Mesenchymal stem cell (in vitro differentiated cells and primary cell): ENCODE measurements at regions not wholly inside any gene's neighbourhood (a gene's known extent, or its start where the extent isn't known, plus 50 kb on each side); places are given as distances from the start of the nearest gene placed in this dataset.

Experiments used
- DNase-seq: peaks from one replicate; pipeline ENCODE4 v3.0.0-alpha.2; 2013
- H2AFZ ChIP-seq: one replicate; pipeline ENCODE4 v1.6.1; 2013; ENCODE audit warnings: low read depth, mild to moderate bottlenecking, control low read depth, inconsistent platforms, low read length, moderate library complexity
- H2AK5ac ChIP-seq: 2 replicates; pipeline ENCODE4 v1.6.1; 2013; ENCODE audit warnings: low read length, moderate library complexity, mild to moderate bottlenecking, inconsistent platforms; ENCODE audit not compliant: severe bottlenecking
- H2BK120ac ChIP-seq: one replicate; pipeline ENCODE4 v1.6.1; 2013; ENCODE audit warnings: low read depth, mild to moderate bottlenecking, inconsistent platforms, low read length, moderate library complexity
- H2BK12ac ChIP-seq, 2 experiments: one replicate each; pipeline ENCODE4 v1.6.1; 2013; ENCODE audit warnings: inconsistent platforms in 2 of 2, low read length in 2 of 2, mild to moderate bottlenecking in 2 of 2, moderate library complexity in 2 of 2, control low read depth in 1 of 2
- H2BK15ac ChIP-seq: one replicate; pipeline ENCODE4 v1.6.1; 2013; ENCODE audit warnings: mild to moderate bottlenecking, low read depth, inconsistent platforms; ENCODE audit not compliant: poor library complexity, severe bottlenecking
- H2BK5ac ChIP-seq: 2 replicates; pipeline ENCODE4 v1.6.1; 2013; ENCODE audit warnings: low read depth, mild to moderate bottlenecking, low read length, control low read depth, inconsistent platforms; ENCODE audit not compliant: poor library complexity, severe bottlenecking
- H3K14ac ChIP-seq, 2 experiments: one replicate each; pipeline ENCODE4 v1.6.1; 2013; ENCODE audit warnings: inconsistent platforms in 2 of 2, low read length in 2 of 2, control low read depth in 1 of 2, mild to moderate bottlenecking in 1 of 2, moderate library complexity in 1 of 2
- H3K18ac ChIP-seq, 2 experiments: one replicate each; pipeline ENCODE4 v1.6.1; 2013; ENCODE audit warnings: inconsistent platforms in 2 of 2, low read length in 2 of 2, control low read depth in 1 of 2, low read depth in 1 of 2, mild to moderate bottlenecking in 1 of 2
- H3K23ac ChIP-seq, 2 experiments: one replicate each; pipeline ENCODE4 v1.6.1; 2013; ENCODE audit warnings: inconsistent platforms in 2 of 2, low read length in 2 of 2, mild to moderate bottlenecking in 2 of 2, moderate library complexity in 2 of 2, control low read depth in 1 of 2
- H3K27ac ChIP-seq: 2 replicates; pipeline ENCODE4 v1.5.1; 2013; ENCODE audit warnings: mild to moderate bottlenecking, moderate library complexity, low read length, control low read depth, inconsistent platforms; ENCODE audit not compliant: poor library complexity, severe bottlenecking
- H3K27me3 ChIP-seq, 2 experiments: 2 replicates each; pipeline versions ENCODE4 v1.6.1 to v1.7.0; 2013; ENCODE audit warnings: low read length in 2 of 2, mild to moderate bottlenecking in 2 of 2, moderate library complexity in 2 of 2, control low read depth in 1 of 2, inconsistent platforms in 1 of 2; ENCODE audit not compliant: control insufficient read depth in 1 of 2, insufficient read depth in 1 of 2
- H3K36me3 ChIP-seq, 2 experiments: 2 replicates each; pipeline versions ENCODE4 v1.6.1 to v1.7.0; 2013; ENCODE audit warnings: low read length in 2 of 2, control low read depth in 1 of 2, inconsistent platforms in 1 of 2, low read depth in 1 of 2, mild to moderate bottlenecking in 1 of 2; ENCODE audit not compliant: insufficient read depth in 2 of 2, control insufficient read depth in 1 of 2
- H3K4ac ChIP-seq, 2 experiments: one replicate each; pipeline ENCODE4 v1.6.1; 2013; ENCODE audit warnings: inconsistent platforms in 2 of 2, low read length in 2 of 2, mild to moderate bottlenecking in 2 of 2, moderate library complexity in 2 of 2, control low read depth in 1 of 2, low read depth in 1 of 2
- H3K4me1 ChIP-seq: 2 replicates; pipeline ENCODE4 v1.6.1; 2013; ENCODE audit warnings: low read depth, low read length, control low read depth; ENCODE audit not compliant: control insufficient read depth, insufficient read depth
- H3K4me2 ChIP-seq: 2 replicates; pipeline ENCODE4 v1.6.1; 2013; ENCODE audit warnings: low read length, mild to moderate bottlenecking, inconsistent platforms; ENCODE audit not compliant: poor library complexity, severe bottlenecking
- H3K4me3 ChIP-seq, 2 experiments: 2 replicates each; pipeline versions ENCODE4 v1.5.1 to v1.7.0; 2013; ENCODE audit warnings: low read length in 2 of 2, mild to moderate bottlenecking in 2 of 2, control low read depth in 1 of 2, low read depth in 1 of 2; ENCODE audit not compliant: insufficient read depth in 1 of 2
- H3K79me1 ChIP-seq: replicated peaks from 2 replicates; pipeline ENCODE4 v1.6.1; 2013; ENCODE audit warnings: mild to moderate bottlenecking, control low read depth, low read length, inconsistent platforms; ENCODE audit not compliant: poor library complexity, severe bottlenecking
- H3K9ac ChIP-seq: 2 replicates; pipeline ENCODE4 v1.7.0; 2013; ENCODE audit warnings: mild to moderate bottlenecking, low read length, moderate library complexity
- H3K9me3 ChIP-seq: 2 replicates; pipeline ENCODE4 v1.7.0; 2013; ENCODE audit warnings: mild to moderate bottlenecking, low read length; ENCODE audit not compliant: control insufficient read depth
- H4K8ac ChIP-seq: one replicate; pipeline ENCODE4 v1.6.1; 2013; ENCODE audit warnings: inconsistent platforms, mild to moderate bottlenecking, low read length, moderate library complexity
- H4K91ac ChIP-seq: one replicate; pipeline ENCODE4 v1.6.1; 2013; ENCODE audit warnings: mild to moderate bottlenecking, low read length, inconsistent platforms
- WGBS: methylation state at CpG from one replicate; pipeline ENCODE4 v1.1.7; 2013; ENCODE audit warnings: mixed read lengths; 5-methylcytosine and 5-hydroxymethylcytosine counted together

DNA sequence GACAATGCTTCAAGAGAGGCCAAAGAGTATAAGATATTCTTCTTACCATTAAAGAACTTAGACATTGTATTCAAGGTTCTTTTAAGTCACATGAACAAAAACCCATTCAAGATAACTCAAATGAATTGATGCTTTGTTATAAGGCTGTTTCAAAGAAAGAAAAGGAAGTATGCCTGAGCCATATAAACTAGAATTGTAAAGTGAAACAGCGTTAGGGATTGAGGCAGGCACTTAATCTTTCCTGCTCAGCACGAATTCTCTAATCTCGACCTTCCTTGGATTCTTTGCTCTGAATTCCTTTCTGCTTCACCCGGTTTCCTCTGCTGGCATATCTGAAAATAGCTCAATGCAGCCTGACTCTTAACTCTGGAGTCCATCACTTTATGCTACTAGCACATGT is 595.4 kb downstream of the DIAPH3 start:
- no peak overlapping the region for H3K27ac ChIP-seq
- 67% methylated on average over 4 of the region's 4 CpGs for WGBS

DNA sequence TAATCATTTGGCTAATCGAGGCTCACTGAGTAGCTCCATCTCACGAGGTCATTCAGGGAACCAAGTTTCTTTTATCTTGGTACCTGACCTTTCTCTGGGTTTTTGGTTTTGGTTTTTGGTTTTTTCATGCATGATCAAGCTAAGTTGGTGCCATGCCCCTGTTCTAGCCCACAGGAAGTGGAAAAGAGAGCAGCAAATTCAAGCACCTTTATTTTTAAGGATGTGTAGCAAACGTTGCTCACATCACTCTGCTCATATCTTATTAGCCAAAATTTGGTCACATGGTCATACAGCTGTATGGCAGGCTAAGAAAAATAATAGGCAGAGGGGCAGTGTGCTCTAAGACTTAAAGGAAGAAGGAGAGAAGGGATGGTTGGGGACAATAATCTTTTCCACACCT is 593.5 kb downstream of the DIAPH3 start:
- Histone ChIP-seq H3K4me3 (no peak overlapping the region), H2BK15ac (no peak overlapping the region), H3K4ac (no peak overlapping the region), H3K4me1 (no peaks in the 10 kb centered on the region), H3K36me3 (no peaks in the 10 kb centered on the region), H2AK5ac (no peak overlapping the region), H3K18ac (no peak overlapping the region), H3K27ac (no peak overlapping the region), H2BK120ac (no peak overlapping the region), H3K23ac (no peak overlapping the region), H4K91ac (no peak overlapping the region), H2BK12ac (no peak overlapping the region), H3K9me3 (peaks cover 3% of the 10 kb centered on the region), H3K79me1 (no peaks in the 10 kb centered on the region), H3K9ac (no peak overlapping the region), H2AFZ (no peak overlapping the region), H4K8ac (no peak overlapping the region), H2BK5ac (no peak overlapping the region), H3K4me2 (no peak overlapping the region), H3K14ac (no peak overlapping the region), H3K27me3 (peaks cover 0 to 3% of the 10 kb centered on the region in 2 experiments)
- WGBS: 84% methylated on average over 3 of the region's 3 CpGs
- DNase-seq: no peak

More for the DNA sequence above, 595.4 kb downstream of the DIAPH3 start:
- peaks cover 6% of the 10 kb centered on the region for H3K9me3 ChIP-seq
- H3K27me3 ChIP-seq: peaks cover 0 to 3% of the 10 kb centered on the region in 2 experiments
- no peak overlapping the region for H2BK5ac ChIP-seq
- H3K4me3 ChIP-seq: no peak overlapping the region
- H2AFZ ChIP-seq: no peak overlapping the region
- H3K4me1 ChIP-seq: no peaks in the 10 kb centered on the region
- H3K4me2 ChIP-seq: no peak overlapping the region
- no peak for DNase-seq
- no peak overlapping the region for H3K9ac ChIP-seq
- H4K8ac ChIP-seq: no peak overlapping the region
- H2BK120ac ChIP-seq: no peak overlapping the region
- H2BK15ac ChIP-seq: no peak overlapping the region
- H3K14ac ChIP-seq: no peak overlapping the region
- no peak overlapping the region for H3K18ac ChIP-seq
- no peak overlapping the region for H4K91ac ChIP-seq
- no peak overlapping the region for H2AK5ac ChIP-seq
- no peaks in the 10 kb centered on the region for H3K36me3 ChIP-seq
- no peak overlapping the region for H3K4ac ChIP-seq
- H2BK12ac ChIP-seq: no peak overlapping the region
- H3K79me1 ChIP-seq: no peaks in the 10 kb centered on the region
- no peak overlapping the region for H3K23ac ChIP-seq

DNA sequence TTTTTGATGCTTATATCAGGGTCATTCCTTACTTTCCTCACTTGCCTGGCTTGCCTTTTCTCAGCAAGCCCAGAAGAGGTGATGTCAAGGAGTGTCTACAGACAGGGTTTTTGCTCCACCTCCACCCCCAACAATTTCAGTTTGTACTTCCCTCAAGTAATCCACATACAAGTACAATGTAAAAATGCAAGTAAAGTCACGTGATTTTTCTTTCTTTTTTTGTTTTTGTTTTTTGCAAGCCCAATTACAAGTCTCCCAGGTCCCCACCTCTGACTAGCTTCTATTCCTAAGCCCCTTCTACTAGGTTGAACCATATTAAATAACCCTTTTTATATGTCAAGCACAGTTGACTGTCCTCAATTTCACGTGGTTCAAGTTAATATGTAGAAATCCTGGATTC is 579.6 kb downstream of the DIAPH3 start:
- Histone ChIP-seq H3K4me2 (no peak overlapping the region), H3K4me3 (no peak overlapping the region), H3K14ac (no peak overlapping the region), H3K27me3 (peaks cover 0 to 4% of the 10 kb centered on the region in 2 experiments), H4K91ac (no peak overlapping the region), H3K4ac (no peak overlapping the region), H3K27ac (no peak overlapping the region), H2AK5ac (no peak overlapping the region), H3K9me3 (no peaks in the 10 kb centered on the region), H2BK120ac (no peak overlapping the region), H2BK15ac (no peak overlapping the region), H3K4me1 (no peaks in the 10 kb centered on the region), H3K36me3 (no peaks in the 10 kb centered on the region), H3K23ac (no peak overlapping the region), H3K79me1 (no peaks in the 10 kb centered on the region), H2AFZ (no peak overlapping the region), H2BK12ac (no peak overlapping the region), H3K9ac (no peak overlapping the region), H2BK5ac (no peak overlapping the region), H4K8ac (no peak overlapping the region), H3K18ac (no peak overlapping the region)
- DNase-seq: no peak
- WGBS: 81% methylated on average over 2 of the region's 2 CpGs

GRCh38 chr13:59584761-59585670 is 578.7 kb downstream of the DIAPH3 start:
- Histone ChIP-seq H3K4me1 (no peaks in the 10 kb centered on the region), H3K36me3 (no peaks in the 10 kb centered on the region), H2BK12ac (no peak overlapping the region), H3K9ac (no peak overlapping the region), H3K27ac (no peak overlapping the region), H3K4me2 (no peak overlapping the region), H4K8ac (no peak overlapping the region), H3K23ac (no peak overlapping the region), H2BK120ac (no peak overlapping the region), H3K27me3 (peaks cover 0 to 4% of the 10 kb centered on the region in 2 experiments), H3K4ac (no peak overlapping the region), H3K9me3 (no peaks in the 10 kb centered on the region), H2BK15ac (no peak overlapping the region), H2AK5ac (no peak overlapping the region), H3K4me3 (no peak overlapping the region), H4K91ac (no peak overlapping the region), H3K14ac (no peak overlapping the region), H3K79me1 (no peaks in the 10 kb centered on the region), H3K18ac (no peak overlapping the region), H2AFZ (no peak overlapping the region), H2BK5ac (no peak overlapping the region)
- 97% methylated on average over 5 of the region's 10 CpGs for WGBS
- no peak for DNase-seq
